Cerebellar nuclear complex (tissue), 1 donor: ENCODE measurements at regions not wholly inside any gene's neighbourhood (a gene's known extent, or its start where the extent isn't known, plus 50 kb on each side); places are given as distances from the start of the nearest gene placed in this dataset.

ENCODE experiments used
- DNase-seq, 2 experiments: peaks; one replicate each; lab custom pipeline; 2025; lab: John Stamatoyannopoulos, UW

- no peak for DNase-seq
These were observed 110.4 kb upstream of the MBNL2 start for GRCh38 chr13:97111756-97112155.

DNA sequence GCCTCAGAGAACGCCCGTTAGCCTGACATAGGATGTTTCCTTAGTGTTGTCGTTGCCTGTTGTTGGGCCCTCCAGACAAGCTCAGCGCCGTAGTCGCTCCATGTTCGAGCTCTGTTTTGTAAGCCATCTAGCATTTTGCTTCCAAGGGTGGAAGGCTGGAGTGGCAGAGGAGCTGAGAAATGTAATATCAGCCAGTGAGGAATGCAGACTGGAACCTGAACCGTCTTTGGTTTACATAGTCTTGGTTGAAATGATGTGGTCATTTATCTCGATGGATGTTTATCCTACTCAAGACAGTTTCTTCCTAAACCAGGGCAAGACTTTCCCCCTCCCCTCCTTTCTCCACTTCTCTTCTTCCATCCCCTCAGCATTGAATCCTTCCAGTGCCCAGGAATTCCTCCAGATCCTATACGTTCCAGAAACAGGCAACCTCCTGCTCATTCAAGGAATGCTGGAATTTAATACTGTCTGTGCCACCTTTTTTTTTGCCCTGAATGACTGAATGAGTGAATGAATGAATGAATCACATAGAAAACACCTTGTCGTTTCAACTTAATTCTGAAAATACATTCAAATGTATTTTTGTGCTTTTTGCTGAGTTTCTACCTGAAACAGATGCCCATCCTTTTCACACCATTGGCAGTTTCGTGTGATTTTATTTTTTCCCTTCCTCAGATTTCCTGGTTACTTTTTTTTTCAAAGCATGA lies 109.5 kb upstream of the MBNL2 start:
- no peak for DNase-seq

DNA sequence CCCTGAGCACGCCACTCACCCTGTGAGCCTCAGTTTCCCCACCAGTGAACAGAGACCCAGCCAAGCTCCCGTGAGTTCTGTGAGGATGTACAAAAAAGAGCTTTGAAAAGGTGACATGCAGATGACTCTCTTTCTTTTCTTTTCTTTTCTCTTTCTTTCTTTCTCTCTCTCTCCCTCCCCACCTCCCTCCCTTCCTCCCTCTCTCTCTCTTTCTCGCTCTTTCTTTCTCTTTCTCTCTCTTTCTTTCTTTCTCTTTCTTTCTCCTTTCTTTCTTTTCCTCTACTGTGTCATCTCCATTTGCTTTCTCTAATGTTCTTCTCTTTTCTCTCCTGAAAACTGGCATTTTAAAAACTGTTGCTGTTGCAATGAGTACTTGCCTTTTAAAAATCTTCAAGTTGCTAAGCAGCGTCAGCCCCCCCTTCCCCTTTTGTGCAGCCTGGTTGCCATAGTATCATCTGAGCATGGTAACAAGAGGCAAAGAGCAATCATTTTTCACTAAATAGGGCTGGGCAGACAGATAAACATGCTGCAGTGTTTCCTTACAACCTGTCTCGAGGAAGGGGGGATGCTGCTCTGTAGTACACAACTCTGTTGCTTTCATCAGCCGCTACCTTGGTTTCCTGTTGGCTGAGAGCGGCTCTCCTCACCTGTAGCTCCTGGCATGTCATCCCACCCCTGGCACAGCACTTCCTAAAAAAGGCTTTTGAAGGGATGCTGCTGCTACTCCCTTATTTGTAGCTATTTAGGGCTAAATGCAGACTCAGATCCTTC lies 108.7 kb upstream of the MBNL2 start:
- DNase-seq = no peak

DNA sequence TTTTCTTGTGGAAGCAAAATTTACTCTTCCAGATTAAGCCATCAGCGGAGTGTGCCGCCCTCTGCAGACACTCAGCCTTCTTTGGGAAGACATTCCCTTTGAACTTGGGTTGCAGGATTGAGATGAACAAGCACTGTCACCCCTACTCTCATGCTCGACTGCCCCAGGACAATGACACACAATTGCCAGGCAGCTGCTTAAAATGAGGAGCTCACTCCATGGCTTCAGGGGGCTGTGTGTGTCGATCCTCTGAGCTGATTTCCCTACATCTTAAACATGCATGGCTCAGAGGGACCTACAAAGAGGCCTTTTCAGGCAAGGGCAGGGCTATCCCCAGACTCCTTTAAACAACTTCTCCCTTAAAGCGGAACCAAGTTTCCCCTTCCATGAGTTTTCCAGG lies 107.5 kb upstream of the MBNL2 start:
- no peak for DNase-seq

GRCh38 chr13:97116754-97117153 lies 105.4 kb upstream of the MBNL2 start:
- no peak for DNase-seq

DNA sequence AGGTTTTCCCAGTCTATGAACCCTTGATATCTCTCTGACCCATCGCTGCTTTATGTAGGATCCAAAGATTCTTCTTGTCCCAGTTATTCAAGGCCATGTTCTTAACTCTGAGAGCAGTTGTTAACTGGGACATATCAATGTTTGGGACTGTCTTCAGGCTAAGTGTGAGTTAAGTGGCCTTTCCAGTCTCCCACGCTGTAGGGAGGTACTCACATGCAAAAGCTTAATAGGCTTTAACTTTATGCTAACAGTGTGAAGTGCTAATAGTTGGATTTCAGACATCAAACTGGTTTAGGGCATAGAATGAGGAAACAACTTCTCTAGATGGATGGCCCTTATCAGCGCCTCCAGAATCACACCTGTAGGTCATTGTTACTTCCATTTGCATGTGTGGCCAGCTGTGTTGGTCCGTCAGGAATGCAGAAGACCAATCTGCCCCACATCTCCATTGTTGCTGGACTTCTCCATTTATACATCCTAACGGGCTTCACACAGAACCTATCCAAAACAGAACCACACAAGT lies 104.7 kb upstream of the MBNL2 start:
- DNase-seq = no peak

- DNase-seq = no peak
These were observed 102.2 kb upstream of the MBNL2 start for GRCh38 chr13:97119943-97120342.

DNA sequence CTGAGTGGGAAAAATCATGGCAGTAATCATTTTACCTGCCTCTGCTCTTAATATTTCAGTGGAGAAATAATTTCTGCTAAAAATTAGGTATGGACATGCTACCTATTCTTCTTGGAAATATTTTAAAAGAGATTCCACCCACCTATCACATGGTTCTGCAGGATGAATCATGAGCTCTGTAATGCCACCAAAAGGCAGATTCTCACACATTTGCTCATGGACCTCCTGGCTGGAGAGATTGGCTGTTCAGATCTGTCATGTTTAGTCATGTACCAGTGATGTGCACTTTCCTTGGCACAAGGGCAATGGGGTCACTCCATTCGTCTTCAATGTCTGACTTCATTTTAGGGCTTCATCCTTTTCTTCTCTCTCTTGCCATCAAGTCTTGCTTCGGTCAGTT lies 101.8 kb upstream of the MBNL2 start:
- no peak for DNase-seq

DNA sequence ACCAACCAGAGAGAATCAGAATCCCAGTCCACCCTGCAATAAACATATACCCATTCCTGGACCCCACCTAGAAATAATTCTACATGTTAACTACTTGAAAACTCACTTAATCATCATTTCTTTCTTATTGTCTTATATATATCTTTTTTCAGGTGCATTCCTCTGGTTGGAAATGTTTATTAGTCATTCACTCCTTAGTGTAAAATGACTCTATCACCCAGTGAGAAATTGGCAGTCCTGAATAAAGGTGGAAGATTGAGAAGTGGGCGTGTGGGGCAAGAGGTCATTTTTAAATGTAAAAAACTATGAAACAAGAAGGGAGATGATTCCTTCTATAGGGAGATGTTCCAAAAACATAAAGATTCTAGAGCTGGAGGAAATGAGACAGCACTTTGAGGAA lies 101.2 kb upstream of the MBNL2 start:
- no peak for DNase-seq

DNA sequence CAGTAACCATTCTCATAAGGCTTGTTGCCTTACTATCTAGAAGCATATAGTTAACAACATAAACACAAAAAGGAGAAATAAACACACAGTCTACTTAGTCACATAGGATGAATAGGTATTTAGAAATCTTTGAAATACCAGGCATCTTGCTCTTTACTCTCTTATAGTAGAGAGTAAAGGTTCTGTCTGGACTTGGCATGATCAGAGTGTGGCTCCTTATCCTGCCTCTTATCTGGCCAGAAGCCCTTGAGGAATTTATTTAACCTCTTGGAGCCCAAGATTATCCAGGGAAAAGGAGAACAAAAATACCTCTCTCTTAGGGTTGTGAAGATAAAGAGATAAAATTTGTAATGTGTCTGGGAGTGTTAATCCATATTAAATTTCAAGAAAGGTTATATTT lies 100.2 kb upstream of the MBNL2 start:
- no peak for DNase-seq

DNA sequence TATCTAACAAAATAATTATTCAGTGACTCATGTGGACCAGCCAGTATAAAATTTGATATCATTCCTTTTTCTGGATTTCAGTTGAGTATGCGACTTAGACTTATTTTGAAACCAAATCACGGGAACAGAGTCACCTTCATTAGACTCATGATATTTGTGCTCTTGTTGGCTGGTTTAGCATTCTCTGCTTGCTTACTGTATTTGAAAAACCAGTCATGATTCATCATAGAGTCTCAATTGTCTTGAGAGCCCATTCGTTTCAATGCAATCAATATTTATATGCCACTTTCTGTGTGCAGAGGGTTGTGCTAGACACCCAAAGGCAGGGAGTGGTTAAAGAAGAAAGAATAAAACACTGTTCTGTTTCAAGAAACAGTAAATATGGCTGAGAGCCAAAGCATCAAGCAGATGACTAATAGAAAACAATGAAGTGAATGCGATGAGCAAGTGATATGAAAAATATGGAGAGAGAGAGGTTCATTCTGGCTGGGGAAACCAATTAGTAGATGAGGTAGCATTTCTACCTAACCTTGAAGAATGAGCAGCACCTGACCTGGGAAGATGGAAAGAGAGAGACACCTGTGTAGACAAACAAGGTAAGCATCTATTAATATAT lies 99.6 kb upstream of the MBNL2 start:
- DNase-seq = no peak

- no peak for DNase-seq
These were observed 97.9 kb upstream of the MBNL2 start for GRCh38 chr13:97124206-97124605.

- no peak for DNase-seq
These were observed 97.0 kb upstream of the MBNL2 start for GRCh38 chr13:97124915-97125809.

- DNase-seq = no peak
These were observed 96.1 kb upstream of the MBNL2 start for GRCh38 chr13:97125810-97126738.

DNA sequence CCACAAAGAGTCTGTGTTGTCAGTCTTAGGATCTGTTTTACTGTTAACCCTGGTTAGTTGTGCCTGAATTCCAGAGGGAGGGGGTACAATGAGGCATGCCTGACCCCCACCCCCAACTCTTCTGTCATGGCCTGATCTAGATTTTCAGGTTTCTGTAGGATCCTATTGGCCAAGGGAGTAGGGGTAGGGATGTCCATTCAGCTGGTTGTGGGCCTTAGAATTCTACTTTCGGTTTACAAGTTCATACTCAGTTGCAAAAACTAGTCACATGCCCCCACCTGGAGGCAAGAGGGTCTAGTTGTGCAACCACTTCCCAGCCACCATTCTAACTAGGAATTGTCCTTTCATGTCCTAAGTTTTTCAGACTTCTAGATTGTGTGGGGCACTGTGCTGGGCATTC lies 94.3 kb upstream of the MBNL2 start:
- DNase-seq = no peak

DNA sequence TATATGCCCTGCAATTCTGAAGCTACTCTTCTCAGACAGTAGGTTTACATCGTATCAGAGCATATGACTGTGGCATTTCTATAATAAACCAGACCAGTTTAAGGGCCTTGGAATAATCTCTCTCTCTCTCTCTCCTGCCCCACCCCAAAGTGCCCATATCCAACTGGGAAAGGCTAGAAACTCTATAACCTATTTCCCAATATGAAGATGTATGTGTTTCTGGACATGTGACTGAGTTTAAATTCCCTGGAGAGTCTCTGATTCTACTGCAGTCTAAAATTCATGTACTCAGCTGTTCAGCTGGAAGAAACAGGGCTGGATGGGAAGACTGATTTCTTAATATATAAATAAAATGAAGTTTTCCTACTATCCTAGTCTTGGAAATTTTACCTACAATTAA lies 91.9 kb upstream of the MBNL2 start:
- DNase-seq = no peak

DNA sequence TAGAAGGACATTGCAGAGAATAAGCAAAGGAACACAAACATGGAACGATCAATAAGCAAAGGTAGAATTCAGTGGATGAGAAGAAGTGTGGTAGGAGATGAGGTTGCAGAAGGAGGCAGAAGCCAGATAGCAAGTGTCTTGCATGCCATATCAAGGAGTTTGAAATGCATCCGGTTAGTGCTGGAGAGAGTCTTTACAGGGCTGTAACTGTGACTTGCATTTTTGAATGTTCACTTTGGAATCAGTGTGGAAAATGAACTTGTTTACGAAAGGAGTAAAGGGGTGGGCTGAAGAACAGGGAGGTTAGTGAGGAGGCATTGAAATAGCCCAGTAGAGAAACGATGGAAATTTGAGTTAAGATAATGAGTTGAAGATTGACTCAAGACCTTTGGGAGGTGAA lies 90.7 kb upstream of the MBNL2 start:
- no peak for DNase-seq

DNA sequence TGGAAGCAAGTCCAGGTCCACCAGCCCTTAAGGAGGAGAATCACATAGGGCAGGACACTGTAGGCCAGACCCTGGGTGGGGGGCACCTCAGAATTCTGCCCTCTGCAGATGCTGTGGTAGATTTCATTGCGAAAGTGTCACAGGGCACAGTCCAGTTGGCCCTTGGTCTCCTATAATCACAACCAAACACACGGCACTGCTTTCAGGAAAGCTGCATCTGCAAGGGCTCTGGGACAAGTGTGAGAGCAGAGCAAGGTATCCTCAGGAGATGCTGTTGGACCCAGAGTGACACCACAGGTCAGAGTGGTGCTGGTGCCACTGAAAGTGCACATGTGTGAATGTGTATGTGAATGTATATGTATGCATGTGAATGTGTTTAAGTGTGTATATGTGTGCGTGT lies 88.6 kb upstream of the MBNL2 start:
- DNase-seq = no peak

DNA sequence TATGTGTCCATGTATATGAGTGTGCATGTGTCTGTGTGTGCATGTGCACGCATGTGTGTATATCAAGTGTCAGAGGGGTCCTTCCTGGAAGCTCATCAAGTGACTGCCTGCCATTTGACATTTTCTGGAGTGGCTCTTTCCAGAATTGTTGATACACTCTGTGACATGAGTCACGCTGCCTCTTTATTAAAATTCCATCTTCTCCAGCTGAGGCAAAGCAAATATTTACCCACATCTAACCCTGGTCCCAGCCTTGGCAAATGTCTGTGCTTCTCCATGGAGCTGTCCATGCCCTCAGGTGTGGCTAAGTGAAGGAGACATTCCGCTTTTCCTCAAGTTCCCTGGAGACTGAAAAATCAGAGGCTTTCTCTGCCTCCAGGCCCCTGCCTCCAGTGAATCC lies 88.2 kb upstream of the MBNL2 start:
- no peak for DNase-seq

GRCh38 chr13:97134364-97135095 lies 87.6 kb upstream of the MBNL2 start:
- DNase-seq = no peak
